RWPE1 (cell line): ENCODE measurements at regions not wholly inside any gene's neighbourhood (a gene's known extent, or its start where the extent isn't known, plus 50 kb on each side); places are given as distances from the start of the nearest gene placed in this dataset.

Experiments used
- CTCF ChIA-PET: fragments of 350-600 bp; sonication (Branson Sonifier 250); formaldehyde crosslinking; extraction: SDS; loops from one replicate; lab custom pipeline; 2021; lab: Yijun Ruan, JAX
- POLR2A ChIA-PET: fragments of 400-600 bp; formaldehyde crosslinking; extraction: SDS; loops from one replicate; lab custom pipeline; 2020; ENCODE audit warnings: antibody characterized with exemption; ENCODE audit not compliant: low non-redundant PET; lab: Yijun Ruan, JAX
- DNase-seq: peaks from one replicate; pipeline ENCODE4 v3.0.0; 2012; ENCODE audit warnings: low spot score
- H3K27ac ChIP-seq: fragments of 450-650 bp; 2 replicates; pipeline ENCODE4 v1.5.1; 2017
- TF ChIP-seq, protein P1 (sequence below): fragments of 450-650 bp; conservative IDR thresholded peaks from 2 replicates; pipeline ENCODE4 v1.5.1; 2017; ENCODE audit warnings: low read depth, mild to moderate bottlenecking

DNA sequence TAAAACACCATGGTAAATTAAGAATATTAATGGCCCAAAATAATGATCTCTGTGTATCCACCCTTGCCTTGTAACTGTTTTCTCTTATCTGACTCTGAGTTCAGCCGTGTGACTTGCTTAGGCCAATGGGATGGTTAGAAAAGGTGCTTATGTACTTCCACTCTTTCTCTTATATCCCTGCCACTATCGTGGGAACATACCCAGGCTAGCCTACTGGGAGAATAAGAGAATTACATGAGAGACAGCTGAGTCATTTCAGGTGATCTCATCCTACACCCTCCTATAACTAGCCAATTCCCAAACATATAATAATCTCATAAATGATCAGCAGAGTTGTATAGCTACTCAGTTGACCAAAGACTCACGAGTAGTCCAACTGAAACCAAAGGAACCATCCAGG is 98.3 kb upstream of the ABI3BP start:
- TF ChIP-seq, protein P1, sequence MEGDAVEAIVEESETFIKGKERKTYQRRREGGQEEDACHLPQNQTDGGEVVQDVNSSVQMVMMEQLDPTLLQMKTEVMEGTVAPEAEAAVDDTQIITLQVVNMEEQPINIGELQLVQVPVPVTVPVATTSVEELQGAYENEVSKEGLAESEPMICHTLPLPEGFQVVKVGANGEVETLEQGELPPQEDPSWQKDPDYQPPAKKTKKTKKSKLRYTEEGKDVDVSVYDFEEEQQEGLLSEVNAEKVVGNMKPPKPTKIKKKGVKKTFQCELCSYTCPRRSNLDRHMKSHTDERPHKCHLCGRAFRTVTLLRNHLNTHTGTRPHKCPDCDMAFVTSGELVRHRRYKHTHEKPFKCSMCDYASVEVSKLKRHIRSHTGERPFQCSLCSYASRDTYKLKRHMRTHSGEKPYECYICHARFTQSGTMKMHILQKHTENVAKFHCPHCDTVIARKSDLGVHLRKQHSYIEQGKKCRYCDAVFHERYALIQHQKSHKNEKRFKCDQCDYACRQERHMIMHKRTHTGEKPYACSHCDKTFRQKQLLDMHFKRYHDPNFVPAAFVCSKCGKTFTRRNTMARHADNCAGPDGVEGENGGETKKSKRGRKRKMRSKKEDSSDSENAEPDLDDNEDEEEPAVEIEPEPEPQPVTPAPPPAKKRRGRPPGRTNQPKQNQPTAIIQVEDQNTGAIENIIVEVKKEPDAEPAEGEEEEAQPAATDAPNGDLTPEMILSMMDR = no peak
- CTCF ChIA-PET = interaction anchor here (1.0 kb wide), 1 partner anchor 10 kb away, joined by 3 read pairs; no protein-coding TSS in a partner anchor
- POLR2A ChIA-PET = no interaction called here
- H3K27ac ChIP-seq = no peak overlapping the region
- DNase-seq = peak; percentile 40

- CTCF ChIA-PET = no interaction called here
- TF ChIP-seq, protein P1 = no peak
- DNase-seq = no peak
- POLR2A ChIA-PET = no interaction called here
- H3K27ac ChIP-seq = no peak overlapping the region
Measured at GRCh38 chr3:101085752-101086151, 92.5 kb upstream of the ABI3BP start.

DNA sequence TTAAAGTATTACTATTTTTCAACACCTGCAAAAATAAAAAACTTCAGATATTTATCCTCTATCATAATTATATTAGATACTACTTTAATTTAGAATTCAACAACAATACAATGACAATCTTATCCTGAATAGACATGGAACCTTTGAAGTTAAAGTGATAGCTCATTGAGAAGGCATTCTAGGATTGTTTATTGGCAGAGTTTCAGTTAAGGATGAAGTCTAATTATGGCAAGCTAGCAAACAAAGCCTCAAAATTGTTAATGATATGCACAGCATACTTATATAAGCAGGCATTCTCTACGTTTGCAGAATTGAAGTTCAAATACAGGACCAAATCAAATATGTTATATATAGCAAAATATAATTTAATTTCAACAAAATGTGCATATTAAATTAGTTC is 91.2 kb upstream of the ABI3BP start:
- CTCF ChIA-PET = no interaction called here
- H3K27ac ChIP-seq = no peak overlapping the region
- POLR2A ChIA-PET = no interaction called here
- no peak for DNase-seq
- TF ChIP-seq, protein P1 = no peak

DNA sequence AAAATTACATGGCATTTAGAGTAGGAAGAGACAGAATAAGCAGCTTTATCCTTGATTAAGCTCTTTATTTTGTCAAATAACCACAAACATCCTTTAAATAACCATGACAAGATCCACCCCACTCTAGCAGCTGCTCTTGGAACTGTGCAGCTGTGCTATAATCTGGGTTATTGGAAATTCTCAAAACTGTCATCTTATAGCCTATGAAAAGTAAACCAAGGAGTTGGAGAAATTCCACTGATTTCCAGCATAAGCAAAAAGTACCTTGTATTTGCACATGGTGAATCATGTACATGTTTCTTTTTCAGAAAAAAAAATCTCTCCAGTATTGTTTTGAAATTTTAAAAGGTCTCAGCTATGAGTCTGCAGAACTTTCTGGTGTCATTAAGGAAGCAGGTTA is 88.8 kb upstream of the ABI3BP start:
- POLR2A ChIA-PET = no interaction called here
- CTCF ChIA-PET = interaction anchor here (0.7 to 1.0 kb wide), 2 partner anchors 10 to 562 kb away, joined by 3 to 5 read pairs; no protein-coding TSS in a partner anchor
- TF ChIP-seq, protein P1 = no peak
- H3K27ac ChIP-seq = no peak overlapping the region
- no peak for DNase-seq

- TF ChIP-seq, protein P1 = no peak
- POLR2A ChIA-PET = no interaction called here
- no peak overlapping the region for H3K27ac ChIP-seq
- DNase-seq = no peak
- CTCF ChIA-PET = interaction anchor here (0.7 to 1.0 kb wide), 2 partner anchors 11 to 561 kb away, joined by 3 to 5 read pairs; no protein-coding TSS in a partner anchor
Measured at GRCh38 chr3:101081446-101081845, 88.2 kb upstream of the ABI3BP start.

DNA sequence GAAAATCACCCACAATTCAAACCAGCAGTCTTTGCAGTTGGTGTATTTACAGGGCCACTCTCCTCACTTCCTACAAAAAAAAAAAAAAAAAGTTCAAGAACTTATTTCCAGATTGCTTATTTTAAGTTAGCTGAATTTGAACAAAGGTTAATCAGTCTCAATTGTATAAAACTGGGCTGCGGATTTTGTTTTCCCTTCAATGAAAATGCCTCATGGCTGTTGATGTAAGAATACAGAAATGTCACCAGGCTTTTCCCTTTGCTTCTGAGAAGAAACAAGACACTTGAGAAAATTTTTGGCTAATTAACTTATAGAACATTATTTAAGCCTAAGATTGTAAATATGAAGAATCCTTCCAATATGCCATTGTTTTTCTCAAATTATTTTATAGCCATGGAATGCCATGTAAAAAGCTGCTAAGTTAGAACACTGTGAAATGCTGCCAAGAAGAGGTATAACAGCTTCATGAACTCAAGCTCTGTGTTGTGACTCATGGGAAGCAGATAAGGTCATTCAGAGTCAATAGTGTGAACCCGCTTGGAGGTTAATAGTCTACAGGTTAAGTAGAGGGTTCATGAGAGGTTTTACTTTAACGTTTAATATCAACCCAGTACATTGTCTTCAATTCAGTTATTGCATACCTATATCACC is 84.3 kb upstream of the ABI3BP start:
- TF ChIP-seq, protein P1 = no peak
- no peak overlapping the region for H3K27ac ChIP-seq
- ChIA-PET POLR2A (no interaction called here), CTCF (interaction anchor here (0.6 kb wide), 1 partner anchor 29 kb away, joined by 4 read pairs; no protein-coding TSS in a partner anchor)
- no peak for DNase-seq
